SK-N-SH treated with all-trans-retinoic acid at 6 μM for 48 hours (cell line): ENCODE measurements at regions not wholly inside any gene's neighbourhood (a gene's known extent, or its start where the extent isn't known, plus 50 kb on each side); places are given as distances from the start of the nearest gene placed in this dataset.

Source experiments
- ATAC-seq: fragments of 200-7000 bp; cut with Tn5 transposase; 3 replicates; pipeline ENCODE4 v1.9.1; 2020; ENCODE audit warnings: mild to moderate bottlenecking, moderate library complexity
- ARNTL ChIP-seq: fragments of 450-650 bp; formaldehyde crosslinking; IDR thresholded peaks from 2 replicates; pipeline ENCODE4 v1.5.0; 2020; ENCODE audit warnings: low read depth, mild to moderate bottlenecking, moderate library complexity, borderline replicate concordance
- BACH2 ChIP-seq: fragments of 250-450 bp; sonication (Bioruptor Pico); IDR thresholded peaks from 2 replicates; pipeline ENCODE4 v1.9.0; 2021; ENCODE audit warnings: mild to moderate bottlenecking, borderline replicate concordance
- CSDC2 ChIP-seq: fragments of 250-450 bp; sonication (Bioruptor Pico); IDR thresholded peaks from 2 replicates; pipeline ENCODE4 v1.5.0; 2020; ENCODE audit warnings: mild to moderate bottlenecking, moderate library complexity
- ESRRG ChIP-seq: fragments of 250-450 bp; sonication (Bioruptor Pico); IDR thresholded peaks from 2 replicates; pipeline ENCODE4 v1.6.1; 2021; ENCODE audit warnings: mild to moderate bottlenecking
- GLIS3 ChIP-seq: fragments of 250-450 bp; sonication (Bioruptor Pico); IDR thresholded peaks from 2 replicates; pipeline ENCODE4 v1.5.0; 2020; ENCODE audit warnings: mild to moderate bottlenecking, moderate library complexity
- OSR1 ChIP-seq: fragments of 250-450 bp; sonication (Bioruptor Pico); IDR thresholded peaks from 2 replicates; pipeline ENCODE4 v1.8.0; 2022; ENCODE audit warnings: moderate library complexity, mild to moderate bottlenecking, inconsistent platforms
- PATZ1 ChIP-seq: fragments of 250-450 bp; sonication (Bioruptor Pico); IDR thresholded peaks from 2 replicates; pipeline ENCODE4 v1.8.0; 2020; ENCODE audit warnings: mild to moderate bottlenecking, moderate library complexity, borderline replicate concordance
- PPARA ChIP-seq: fragments of 250-450 bp; sonication (Bioruptor Pico); IDR thresholded peaks from 2 replicates; pipeline ENCODE4 v1.5.0; 2020; ENCODE audit warnings: mild to moderate bottlenecking, borderline replicate concordance
- RARB ChIP-seq: fragments of 250-450 bp; sonication (Bioruptor Pico); IDR thresholded peaks from 2 replicates; pipeline ENCODE4 v1.8.0; 2021; ENCODE audit warnings: mild to moderate bottlenecking, moderate library complexity
- SNAI2 ChIP-seq: fragments of 250-450 bp; sonication (Bioruptor Pico); IDR thresholded peaks from 2 replicates; pipeline ENCODE4 v1.5.0; 2020; ENCODE audit warnings: mild to moderate bottlenecking, moderate library complexity
- TCF4 ChIP-seq: fragments of 250-450 bp; sonication (Bioruptor Pico); IDR thresholded peaks from 2 replicates; pipeline ENCODE4 v1.8.0; 2021; ENCODE audit warnings: mild to moderate bottlenecking, moderate library complexity, borderline replicate concordance
- TOX ChIP-seq: fragments of 250-450 bp; sonication (Bioruptor Pico); IDR thresholded peaks from 2 replicates; pipeline ENCODE4 v1.8.0; 2021; ENCODE audit warnings: mild to moderate bottlenecking, moderate library complexity, borderline replicate concordance
- ZFP3 ChIP-seq: fragments of 250-450 bp; sonication (Bioruptor Pico); IDR thresholded peaks from 2 replicates; pipeline ENCODE4 v1.5.0; 2020; ENCODE audit warnings: mild to moderate bottlenecking, moderate library complexity
- ZFP30 ChIP-seq: fragments of 450-650 bp; formaldehyde crosslinking; IDR thresholded peaks from 2 replicates; pipeline ENCODE4 v1.5.0; 2022; ENCODE audit warnings: mild to moderate bottlenecking, moderate library complexity
- ZNF565 ChIP-seq: fragments of 450-650 bp; formaldehyde crosslinking; conservative IDR thresholded peaks from 2 replicates; pipeline ENCODE4 v1.5.0; 2020; ENCODE audit warnings: low read depth, mild to moderate bottlenecking, moderate library complexity
- ZNF70 ChIP-seq: fragments of 450-650 bp; formaldehyde crosslinking; IDR thresholded peaks from 2 replicates; pipeline ENCODE4 v1.5.0; 2020; ENCODE audit warnings: mild to moderate bottlenecking, moderate library complexity
- TF ChIP-seq, protein P1 (sequence below): fragments of 250-450 bp; sonication (Bioruptor Pico); IDR thresholded peaks from 2 replicates; pipeline ENCODE4 v1.5.0; 2020; ENCODE audit warnings: mild to moderate bottlenecking, moderate library complexity
- TF ChIP-seq, protein P2 (sequence below): fragments of 250-450 bp; sonication (Bioruptor Pico); IDR thresholded peaks from 2 replicates; pipeline ENCODE4 v1.5.1; 2021; ENCODE audit warnings: mild to moderate bottlenecking, moderate library complexity
- TF ChIP-seq, protein P3 (sequence below): fragments of 250-450 bp; sonication (Bioruptor Pico); IDR thresholded peaks from 2 replicates; pipeline ENCODE4 v1.8.0; 2021; ENCODE audit warnings: low read depth, mild to moderate bottlenecking, moderate library complexity, borderline replicate concordance
- TF ChIP-seq, protein P4 (sequence below): fragments of 250-450 bp; sonication (Bioruptor Pico); IDR thresholded peaks from 2 replicates; pipeline ENCODE4 v1.5.1; 2020; ENCODE audit warnings: low read depth, mild to moderate bottlenecking, moderate library complexity

GRCh38 chr6:141528596-141528995, 604.1 kb upstream of the GJE1 start:
- ATAC-seq = no peak

DNA sequence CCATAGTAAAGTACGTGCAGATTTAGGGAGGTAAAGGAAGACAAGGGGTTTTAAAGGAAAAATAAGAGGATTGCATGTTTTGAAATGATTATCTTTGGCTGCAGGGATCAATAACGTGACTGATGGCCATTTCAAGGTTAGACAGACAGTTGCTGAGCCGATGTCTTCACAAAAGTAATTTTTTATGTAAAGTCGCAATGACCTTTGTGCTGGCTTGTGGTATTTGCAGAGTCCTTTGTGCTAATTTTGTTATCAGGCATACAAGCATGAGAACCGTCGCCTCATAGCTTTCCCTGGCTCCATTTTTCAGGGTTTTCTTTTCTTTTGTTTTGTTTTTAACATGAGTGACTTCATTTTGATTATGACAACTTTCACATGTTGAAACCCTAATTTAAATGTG, 605.7 kb upstream of the GJE1 start:
- no peak for ATAC-seq
- TF ChIP-seq PPARA (CRISPR knock-in tag) (no peak), GLIS3 (CRISPR knock-in tag) (no peak), RARB (CRISPR knock-in tag) (no peak), ZFP30 (CRISPR knock-in tag) (no peak), PATZ1 (no peak), ZFP3 (CRISPR knock-in tag) (no peak), CSDC2 (CRISPR knock-in tag) (no peak), ZNF565 (CRISPR knock-in tag) (no peak), TCF4 (CRISPR knock-in tag) (no peak), OSR1 (CRISPR knock-in tag) (no peak), SNAI2 (no peak), ZNF70 (CRISPR knock-in tag) (no peak), ARNTL (no peak), TOX (CRISPR knock-in tag) (no peak), ESRRG (CRISPR knock-in tag) (no peak)
- TF ChIP-seq, protein P1, sequence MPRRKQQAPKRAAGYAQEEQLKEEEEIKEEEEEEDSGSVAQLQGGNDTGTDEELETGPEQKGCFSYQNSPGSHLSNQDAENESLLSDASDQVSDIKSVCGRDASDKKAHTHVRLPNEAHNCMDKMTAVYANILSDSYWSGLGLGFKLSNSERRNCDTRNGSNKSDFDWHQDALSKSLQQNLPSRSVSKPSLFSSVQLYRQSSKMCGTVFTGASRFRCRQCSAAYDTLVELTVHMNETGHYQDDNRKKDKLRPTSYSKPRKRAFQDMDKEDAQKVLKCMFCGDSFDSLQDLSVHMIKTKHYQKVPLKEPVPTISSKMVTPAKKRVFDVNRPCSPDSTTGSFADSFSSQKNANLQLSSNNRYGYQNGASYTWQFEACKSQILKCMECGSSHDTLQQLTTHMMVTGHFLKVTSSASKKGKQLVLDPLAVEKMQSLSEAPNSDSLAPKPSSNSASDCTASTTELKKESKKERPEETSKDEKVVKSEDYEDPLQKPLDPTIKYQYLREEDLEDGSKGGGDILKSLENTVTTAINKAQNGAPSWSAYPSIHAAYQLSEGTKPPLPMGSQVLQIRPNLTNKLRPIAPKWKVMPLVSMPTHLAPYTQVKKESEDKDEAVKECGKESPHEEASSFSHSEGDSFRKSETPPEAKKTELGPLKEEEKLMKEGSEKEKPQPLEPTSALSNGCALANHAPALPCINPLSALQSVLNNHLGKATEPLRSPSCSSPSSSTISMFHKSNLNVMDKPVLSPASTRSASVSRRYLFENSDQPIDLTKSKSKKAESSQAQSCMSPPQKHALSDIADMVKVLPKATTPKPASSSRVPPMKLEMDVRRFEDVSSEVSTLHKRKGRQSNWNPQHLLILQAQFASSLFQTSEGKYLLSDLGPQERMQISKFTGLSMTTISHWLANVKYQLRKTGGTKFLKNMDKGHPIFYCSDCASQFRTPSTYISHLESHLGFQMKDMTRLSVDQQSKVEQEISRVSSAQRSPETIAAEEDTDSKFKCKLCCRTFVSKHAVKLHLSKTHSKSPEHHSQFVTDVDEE (CRISPR knock-in tag) = no peak
- TF ChIP-seq, protein P2, sequence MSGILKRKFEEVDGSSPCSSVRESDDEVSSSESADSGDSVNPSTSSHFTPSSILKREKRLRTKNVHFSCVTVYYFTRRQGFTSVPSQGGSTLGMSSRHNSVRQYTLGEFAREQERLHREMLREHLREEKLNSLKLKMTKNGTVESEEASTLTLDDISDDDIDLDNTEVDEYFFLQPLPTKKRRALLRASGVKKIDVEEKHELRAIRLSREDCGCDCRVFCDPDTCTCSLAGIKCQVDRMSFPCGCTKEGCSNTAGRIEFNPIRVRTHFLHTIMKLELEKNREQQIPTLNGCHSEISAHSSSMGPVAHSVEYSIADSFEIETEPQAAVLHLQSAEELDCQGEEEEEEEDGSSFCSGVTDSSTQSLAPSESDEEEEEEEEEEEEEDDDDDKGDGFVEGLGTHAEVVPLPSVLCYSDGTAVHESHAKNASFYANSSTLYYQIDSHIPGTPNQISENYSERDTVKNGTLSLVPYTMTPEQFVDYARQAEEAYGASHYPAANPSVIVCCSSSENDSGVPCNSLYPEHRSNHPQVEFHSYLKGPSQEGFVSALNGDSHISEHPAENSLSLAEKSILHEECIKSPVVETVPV (CRISPR knock-in tag) = no peak
- TF ChIP-seq, protein P3, sequence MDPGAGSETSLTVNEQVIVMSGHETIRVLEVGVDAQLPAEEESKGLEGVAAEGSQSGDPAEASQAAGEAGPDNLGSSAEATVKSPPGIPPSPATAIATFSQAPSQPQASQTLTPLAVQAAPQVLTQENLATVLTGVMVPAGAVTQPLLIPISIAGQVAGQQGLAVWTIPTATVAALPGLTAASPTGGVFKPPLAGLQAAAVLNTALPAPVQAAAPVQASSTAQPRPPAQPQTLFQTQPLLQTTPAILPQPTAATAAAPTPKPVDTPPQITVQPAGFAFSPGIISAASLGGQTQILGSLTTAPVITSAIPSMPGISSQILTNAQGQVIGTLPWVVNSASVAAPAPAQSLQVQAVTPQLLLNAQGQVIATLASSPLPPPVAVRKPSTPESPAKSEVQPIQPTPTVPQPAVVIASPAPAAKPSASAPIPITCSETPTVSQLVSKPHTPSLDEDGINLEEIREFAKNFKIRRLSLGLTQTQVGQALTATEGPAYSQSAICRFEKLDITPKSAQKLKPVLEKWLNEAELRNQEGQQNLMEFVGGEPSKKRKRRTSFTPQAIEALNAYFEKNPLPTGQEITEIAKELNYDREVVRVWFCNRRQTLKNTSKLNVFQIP (CRISPR knock-in tag) = no peak
- TF ChIP-seq, protein P4, sequence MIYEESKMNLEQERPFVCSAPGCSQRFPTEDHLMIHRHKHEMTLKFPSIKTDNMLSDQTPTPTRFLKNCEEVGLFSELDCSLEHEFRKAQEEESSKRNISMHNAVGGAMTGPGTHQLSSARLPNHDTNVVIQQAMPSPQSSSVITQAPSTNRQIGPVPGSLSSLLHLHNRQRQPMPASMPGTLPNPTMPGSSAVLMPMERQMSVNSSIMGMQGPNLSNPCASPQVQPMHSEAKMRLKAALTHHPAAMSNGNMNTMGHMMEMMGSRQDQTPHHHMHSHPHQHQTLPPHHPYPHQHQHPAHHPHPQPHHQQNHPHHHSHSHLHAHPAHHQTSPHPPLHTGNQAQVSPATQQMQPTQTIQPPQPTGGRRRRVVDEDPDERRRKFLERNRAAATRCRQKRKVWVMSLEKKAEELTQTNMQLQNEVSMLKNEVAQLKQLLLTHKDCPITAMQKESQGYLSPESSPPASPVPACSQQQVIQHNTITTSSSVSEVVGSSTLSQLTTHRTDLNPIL (CRISPR knock-in tag) = no peak

More at GRCh38 chr6:141528596-141528995, 604.1 kb upstream of the GJE1 start:
- TF ChIP-seq, protein P1 (CRISPR knock-in tag) = no peak
- TF ChIP-seq SNAI2 (no peak), ESRRG (CRISPR knock-in tag) (no peak), OSR1 (CRISPR knock-in tag) (no peak), BACH2 (CRISPR knock-in tag) (no peak), ZFP30 (CRISPR knock-in tag) (no peak)
- TF ChIP-seq, protein P3 (CRISPR knock-in tag) = no peak
- TF ChIP-seq, protein P4 (CRISPR knock-in tag) = no peak
